NCI-H748 treated with DMSO at 0.1 percent for 48 hours (cell line): ENCODE measurements at regions not wholly inside any gene's neighbourhood (a gene's known extent, or its start where the extent isn't known, plus 50 kb on each side); places are given as distances from the start of the nearest gene placed in this dataset.

ENCODE experiments used
- DNase-seq: peaks from one replicate; lab custom pipeline; 2025; lab: John Stamatoyannopoulos, UW

DNA sequence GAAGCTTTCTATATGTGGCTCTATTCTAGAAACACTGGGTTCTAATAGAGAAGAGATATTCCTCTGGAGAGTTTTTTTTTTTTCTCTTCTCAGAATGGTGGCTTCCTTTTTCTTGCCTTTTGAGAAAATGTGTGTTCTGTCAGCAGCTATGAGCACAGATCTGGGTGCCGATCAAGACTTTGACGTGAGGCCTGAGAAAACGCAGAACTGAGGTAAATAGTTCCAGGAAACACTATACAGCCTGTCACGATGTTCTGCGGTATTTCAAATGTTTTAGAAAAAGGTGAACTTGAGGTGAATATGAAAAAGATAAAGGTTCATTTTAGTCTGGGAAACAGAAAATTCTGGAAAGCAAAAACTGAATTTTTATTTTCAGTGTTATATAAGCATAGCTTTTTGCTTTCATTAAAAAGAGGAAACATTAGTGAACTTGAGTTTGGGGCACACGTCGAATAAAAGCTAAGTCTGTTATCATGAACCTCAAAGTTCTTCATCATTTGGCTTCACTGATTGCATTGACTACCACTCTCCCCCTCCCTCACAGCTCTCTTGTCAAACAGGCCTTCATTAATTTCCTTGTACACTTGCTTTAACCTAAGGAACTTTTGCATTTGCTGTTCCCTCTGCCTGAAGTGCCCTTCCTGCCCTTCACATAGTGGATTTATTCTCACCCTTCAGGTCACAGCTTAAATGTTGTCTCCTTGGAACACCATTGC, 265.1 kb downstream of the NFKBIZ start:
- DNase-seq, result no peak

DNA sequence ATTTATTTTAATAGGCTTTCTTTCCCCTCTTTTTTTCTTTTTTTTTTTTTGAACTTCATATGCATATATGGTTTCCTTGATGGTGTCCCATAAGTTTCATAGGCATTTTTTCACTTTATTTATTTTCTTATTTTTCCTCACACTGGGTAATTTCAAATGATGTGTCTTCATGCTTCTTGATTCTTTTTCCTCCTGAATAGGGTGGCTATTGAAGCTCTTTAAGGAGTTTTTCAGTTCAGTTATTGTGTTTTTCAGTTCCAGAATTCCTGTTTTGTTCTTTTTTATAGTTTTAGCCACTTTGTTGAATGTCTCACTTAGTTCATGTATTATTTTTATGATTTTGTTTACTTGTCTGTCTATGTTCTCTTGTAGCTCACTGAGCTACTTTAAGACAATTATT, 273.2 kb downstream of the NFKBIZ start:
- DNase-seq, result no peak

DNA sequence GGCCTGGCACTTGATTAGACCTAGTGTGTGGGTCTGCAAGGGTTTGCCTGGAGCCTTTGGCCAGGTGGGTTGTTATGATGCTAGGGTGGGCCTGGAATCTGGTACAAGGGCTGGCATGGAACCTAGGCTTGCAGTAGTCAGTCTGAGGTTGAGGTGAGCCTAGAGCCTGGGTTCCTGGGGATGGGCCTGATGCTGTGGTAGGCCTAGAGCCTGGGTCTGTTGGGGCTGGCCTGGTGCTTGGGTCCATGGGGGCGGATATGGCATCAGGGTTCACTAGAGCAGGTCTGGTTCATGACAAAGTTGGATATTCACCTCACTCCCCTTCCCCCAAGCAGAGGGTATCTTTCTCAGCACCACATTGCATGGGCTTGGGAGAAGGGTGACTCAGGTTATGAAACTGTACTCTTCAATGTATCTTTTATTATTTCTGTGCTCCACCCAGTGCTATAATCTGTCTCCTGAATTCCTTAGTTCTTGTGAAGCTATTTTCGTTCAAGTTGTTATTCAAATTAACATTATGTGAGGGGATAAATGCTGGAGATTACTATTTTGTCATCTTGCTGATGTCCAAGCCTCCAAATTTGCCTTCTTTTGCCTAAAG, 274.4 kb downstream of the NFKBIZ start:
- no peak for DNase-seq

DNA sequence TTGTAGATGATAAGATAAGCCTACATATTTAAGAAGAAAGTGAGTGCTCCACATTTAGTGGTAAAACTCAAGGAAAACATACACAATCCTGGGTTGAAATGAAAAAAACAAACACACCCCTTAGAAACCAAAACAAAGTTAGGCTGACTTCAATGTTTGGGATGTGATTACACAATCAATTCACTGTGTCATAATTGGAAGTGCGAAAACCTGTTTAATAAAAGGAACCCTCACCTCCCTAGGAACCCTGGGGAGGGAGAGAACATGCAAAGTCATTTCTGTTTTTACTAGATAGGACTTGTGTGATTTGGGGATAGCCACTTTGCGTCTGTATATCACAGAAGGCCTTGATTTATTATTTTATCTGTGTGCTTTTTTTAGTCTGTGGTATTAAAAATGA, 275.0 kb downstream of the NFKBIZ start:
- DNase-seq, result peak; percentile 2

DNA sequence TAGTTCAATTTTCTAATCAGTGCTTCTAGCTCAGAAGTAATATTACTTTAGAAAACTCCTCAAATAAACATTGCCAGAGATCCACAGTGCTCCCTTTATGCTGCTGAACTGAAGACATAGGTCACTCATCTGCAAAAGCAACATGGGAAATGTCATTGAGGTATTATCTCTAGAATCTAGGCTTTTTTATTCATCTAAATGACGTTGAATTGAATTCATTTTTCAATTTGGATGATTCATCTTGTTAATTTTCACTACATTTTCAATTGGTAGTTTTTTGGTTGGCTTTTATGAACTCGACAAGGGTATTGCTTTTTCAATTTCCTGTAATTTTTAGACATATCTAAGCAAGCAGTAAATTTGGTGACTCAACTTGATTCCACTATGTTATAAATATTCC, 275.4 kb downstream of the NFKBIZ start:
- DNase-seq, result no peak

DNA sequence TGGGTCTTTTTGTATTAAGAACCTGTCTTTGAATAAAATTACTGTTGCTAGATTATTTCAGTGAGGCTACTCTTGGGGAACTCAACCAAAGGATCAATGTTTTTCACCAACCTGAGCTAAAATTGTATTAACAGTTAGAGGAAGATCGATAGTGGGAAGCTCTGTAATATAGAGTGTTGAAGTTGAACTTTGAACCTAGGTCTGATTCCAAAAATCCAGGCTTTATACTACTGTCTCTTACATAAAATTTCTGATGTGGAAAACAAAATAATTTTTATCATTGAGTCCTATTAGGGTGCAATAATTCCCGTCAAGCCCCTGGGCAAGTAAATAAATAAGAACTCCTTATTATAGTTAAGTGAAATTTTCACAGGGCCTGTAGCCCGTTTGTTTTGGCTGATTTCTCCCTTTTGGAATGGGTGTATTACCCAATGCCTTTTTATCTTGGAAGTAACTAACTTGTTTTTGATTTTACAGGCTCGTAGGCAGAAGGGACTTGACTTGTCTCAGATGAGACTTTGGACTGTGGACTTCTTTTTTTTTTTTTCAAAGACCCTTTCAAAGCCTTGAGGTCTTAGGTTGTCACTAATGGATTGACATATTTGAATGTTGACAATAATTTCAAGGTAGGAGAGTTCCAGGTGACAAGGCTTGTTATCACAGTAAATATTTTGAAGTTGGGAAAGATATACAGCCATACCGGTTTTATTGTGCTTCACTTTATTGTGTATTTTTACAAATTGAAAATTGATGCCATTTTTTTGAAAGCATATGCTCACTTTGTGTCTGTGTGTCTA, 276.1 kb downstream of the NFKBIZ start:
- no peak for DNase-seq

DNA sequence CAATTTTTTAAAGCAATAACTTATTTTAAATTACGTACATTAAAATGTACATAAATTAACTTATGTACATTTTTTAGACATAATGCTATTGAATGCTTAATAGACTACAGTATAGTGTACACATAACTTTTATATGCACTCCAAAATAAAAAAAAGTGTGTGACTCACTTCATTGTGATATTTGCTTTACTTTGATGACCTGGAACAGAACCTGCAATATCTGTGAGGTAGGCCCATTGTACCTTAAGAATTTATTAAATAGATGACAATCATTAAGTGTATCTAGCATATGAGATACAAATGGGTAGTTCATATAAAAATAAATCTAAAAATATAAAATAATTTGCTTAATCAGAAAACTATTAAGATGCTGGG, 276.7 kb downstream of the NFKBIZ start:
- no peak for DNase-seq

DNA sequence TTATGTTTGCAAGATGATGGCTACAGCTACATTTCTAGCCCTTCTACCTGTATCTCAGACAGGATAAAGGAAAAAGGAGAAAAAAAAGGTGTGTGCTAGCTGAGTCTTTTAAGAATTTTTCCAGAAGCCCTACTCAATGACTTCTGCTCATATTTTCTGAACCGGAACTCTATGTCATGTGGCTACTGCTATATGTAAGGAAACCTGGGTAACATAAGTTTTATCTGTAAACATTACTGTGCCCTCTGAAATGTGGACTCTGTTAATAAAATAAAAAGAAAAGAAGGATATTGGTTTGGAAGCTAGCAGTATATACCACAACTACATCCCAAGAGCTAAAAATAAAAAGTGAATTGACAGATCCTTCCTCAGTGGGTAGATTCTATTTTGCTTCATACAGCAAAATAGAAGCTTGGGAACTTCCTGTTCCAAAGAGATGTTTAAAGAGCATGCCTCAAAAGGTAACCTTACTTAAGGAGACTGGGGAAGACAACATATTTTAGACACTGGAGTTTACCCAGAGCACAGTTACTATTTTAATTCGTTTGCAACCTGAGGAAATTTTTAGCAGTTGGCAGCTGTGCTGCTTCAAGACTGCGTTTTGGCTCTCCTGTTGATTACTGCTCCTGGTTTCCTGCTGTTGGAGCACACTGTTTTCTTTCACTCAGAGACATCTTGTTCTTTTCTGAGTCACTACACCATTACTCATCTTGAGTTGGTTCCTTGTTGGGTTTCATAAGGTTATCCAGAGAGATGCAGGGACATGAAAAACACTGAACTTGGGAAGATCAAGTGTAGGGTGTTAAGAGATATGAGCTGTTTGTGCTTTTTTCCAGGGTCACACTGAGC, 280.7 kb downstream of the NFKBIZ start:
- no peak for DNase-seq

DNA sequence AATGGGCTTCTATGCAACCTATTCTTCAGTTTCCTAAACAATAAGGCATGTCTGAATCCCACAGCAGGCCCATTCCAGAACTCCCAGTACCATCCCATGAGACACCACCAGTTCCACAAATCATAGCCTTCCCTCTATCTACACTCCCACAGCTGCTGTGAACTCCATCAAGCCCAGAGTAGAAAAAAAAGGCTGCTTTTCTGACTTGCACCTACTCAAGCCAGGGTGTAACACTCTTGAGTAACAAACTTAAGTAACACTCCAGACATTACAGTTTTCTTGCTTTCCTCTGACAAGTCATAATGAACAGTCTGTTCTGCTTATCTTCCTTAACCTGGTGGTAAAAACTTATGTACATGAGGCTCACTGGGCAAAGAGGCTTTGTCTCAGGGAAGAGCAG, 283.1 kb downstream of the NFKBIZ start:
- no peak for DNase-seq

DNA sequence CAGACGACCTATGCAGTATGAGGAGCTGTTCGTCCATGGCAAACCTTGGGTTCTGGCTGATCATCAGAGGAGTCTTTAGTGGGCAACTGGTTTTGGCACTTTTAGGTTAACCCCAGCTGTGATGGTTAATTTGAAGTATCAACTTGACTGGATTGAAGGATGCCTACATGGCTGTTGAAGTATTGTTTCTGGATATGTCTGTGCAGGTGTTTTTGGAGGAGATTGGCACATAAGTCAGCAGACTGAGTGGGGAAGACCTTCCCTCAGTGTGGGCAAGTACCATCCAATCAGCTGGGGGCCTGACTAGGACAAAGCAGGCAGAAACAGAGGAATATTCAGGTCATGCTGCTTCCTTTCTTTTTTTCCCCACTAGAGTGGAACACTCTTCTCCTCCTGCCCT, 284.1 kb downstream of the NFKBIZ start:
- DNase-seq, result no peak

DNA sequence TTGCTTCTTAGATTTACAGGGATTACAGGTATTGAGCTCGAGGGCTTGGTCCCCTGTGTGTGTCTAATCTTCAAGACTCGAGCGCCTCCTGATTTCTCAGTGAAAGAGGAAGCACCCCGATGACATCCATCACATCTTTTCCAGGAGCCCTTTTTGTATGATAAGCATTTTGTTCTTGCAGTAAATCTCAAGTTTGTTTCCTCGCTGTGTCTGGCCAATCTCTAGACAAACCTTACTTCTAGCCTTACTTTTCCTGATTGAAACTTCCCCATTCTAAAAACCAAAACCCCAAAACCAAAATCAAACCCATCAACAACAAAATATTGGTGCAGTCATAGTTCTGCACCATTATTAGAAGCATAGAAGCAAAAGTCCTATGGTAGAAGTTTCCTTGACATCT, 286.0 kb downstream of the NFKBIZ start:
- no peak for DNase-seq

DNA sequence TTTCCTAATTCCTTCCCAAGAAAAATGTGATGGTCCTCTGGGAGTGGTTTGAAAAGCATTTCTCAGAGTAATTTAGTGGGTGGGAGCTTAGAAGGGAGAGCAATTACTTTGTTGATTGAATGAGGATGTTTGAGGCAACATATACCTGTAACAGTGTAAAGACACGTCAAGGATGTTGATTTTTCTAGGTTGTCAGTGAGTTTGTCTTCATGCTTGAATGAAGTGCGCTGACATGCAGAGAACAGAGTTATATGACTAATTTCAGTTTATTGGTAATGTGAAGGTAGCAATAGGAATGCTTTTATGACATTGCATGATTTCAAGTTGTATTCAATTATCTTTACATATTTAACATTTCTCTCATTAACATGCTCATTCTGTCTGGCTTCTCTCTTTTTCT, 286.9 kb downstream of the NFKBIZ start:
- DNase-seq, result peak; percentile 1

DNA sequence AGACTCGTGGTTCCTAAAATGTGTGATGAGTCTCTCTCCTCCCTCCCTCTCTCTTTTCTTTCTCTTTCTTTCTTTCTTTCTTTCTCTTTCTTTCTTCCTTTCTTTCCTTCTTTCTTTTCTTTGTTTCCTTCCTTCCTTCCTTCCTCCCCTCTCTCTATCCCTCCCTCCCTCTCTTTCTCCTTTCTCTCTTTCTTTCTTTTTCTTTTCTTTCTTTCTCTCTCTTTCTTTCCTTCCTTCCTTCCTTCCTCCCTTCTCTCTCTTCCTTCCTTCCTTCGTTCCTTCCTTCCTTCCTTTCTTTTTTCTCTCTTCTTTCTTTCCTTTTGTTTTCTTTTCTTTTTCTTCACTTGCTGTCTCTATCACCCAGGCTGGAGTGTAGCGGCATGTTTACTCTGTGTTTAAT, 290.8 kb downstream of the NFKBIZ start:
- no peak for DNase-seq

DNA sequence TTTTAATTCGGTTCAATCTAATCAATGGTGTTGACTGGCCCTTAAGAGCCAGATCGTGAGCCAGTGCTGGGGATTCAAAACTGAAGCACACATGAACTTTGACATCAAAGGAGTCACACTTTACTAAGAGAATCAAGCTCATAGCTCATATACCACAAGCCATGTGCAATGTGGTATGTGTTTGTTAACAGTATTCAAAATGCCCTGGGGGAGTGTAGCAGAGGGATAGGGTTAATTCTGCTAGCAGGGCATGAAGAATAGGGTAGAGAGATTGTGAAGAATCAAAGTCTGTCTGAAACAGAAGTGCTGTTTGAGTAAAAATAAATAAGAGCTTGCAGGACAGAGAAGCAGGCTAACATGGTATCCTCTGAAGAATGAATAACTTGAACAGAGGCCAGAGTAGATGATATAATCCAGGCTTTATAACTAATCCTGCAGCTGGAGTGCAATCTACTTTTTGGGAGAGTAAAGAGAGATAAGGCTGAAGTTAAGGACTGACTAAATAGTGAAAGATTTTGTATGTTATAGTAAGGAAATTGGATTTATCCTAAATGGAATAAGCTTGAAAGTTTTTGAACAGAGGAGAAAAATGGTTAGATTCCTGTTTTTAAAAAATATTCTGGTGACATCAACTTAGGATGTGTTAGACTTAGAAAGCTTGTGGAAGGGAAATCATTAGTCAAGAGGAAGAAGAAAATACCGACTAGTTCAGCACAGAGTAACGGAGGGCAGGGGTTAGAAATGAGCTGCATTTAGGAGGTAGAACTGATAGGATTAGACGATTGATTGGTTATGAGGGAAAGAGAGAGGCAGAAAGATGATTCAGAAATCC, 292.0 kb downstream of the NFKBIZ start:
- DNase-seq, result no peak

DNA sequence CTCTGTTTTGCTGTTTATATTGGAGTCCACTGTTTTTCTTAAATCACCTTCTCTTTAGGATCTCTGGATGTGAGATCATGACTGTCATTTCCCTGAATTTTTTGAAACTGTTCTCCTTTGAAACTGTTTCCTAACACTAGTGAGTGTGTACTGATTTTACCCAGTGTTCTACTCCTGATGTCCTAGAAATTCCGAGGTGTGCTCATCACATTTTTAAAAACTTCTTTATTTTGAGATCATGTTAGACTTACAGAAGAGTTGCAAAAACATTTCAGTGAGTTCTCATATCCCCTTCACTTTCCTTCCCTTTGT, 292.6 kb downstream of the NFKBIZ start:
- no peak for DNase-seq

DNA sequence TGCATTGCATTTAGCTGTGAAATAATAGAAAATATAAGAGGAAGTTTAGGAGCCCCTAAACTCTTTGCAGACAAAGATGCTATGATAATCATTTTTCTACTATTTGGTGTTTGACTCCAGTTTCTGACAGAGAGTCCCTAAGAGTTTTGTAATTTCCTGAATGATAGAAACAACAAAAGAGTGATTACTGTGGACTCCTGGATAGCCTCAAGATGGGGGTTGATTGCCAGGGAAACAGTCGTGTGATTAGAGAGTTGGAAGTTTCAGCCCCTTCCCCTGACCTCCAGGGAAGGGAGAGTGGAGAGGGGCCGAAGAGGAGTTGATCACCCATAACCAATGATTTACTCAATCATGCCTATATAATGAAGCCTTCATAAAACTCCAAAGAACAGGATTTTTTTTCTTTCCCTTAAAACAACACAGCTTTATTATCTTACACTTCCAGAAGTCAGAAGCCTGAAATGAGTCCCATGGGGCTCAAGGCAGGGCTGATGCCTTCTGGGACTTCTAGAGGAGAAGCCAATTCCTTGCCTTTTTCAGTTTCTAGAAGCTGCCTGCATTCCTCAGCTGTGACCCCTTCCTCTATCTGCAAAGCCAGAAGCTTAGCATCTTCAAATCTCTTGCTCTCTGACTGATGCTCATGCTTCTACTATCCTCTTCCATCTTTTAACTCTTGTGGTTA, 292.3 kb upstream of the ZPLD1 start:
- no peak for DNase-seq

DNA sequence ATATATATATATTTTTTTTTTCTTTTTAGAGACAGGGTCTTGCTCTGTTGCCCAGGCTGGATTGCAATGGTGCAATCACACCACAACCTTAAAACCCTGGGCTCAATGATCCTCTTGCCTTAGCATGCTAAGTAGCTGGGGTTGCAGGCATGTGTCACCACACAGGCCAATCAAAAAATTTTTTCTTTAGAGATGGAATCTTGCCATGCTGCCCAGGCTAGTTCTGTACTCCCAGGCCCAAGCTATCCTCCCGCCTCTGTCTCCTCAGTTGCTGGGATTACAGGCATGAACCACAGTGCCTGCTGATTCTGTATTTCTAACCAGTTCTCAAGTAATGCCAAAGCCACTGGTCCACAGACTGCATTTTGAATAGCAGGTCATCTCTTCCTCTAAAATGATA, 291.3 kb upstream of the ZPLD1 start:
- no peak for DNase-seq

DNA sequence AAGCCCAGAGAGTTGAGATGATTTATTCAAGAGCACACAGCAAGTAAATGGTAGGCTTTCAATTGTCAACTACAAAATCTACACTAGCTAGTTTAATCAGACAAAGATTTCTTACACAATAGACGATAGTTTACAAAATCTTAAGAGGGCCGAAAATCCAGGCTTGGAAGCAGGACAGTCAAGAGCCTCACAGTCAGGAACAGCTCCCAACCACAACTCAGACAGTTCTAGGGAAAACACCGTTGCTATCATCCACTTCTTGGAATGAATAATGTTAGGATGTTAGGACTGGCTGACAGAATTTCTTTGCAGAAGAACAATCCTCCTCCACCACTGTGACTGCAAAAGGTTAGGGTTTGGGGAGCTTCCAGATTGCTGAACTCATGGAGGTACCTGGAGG, 290.8 kb upstream of the ZPLD1 start:
- no peak for DNase-seq

DNA sequence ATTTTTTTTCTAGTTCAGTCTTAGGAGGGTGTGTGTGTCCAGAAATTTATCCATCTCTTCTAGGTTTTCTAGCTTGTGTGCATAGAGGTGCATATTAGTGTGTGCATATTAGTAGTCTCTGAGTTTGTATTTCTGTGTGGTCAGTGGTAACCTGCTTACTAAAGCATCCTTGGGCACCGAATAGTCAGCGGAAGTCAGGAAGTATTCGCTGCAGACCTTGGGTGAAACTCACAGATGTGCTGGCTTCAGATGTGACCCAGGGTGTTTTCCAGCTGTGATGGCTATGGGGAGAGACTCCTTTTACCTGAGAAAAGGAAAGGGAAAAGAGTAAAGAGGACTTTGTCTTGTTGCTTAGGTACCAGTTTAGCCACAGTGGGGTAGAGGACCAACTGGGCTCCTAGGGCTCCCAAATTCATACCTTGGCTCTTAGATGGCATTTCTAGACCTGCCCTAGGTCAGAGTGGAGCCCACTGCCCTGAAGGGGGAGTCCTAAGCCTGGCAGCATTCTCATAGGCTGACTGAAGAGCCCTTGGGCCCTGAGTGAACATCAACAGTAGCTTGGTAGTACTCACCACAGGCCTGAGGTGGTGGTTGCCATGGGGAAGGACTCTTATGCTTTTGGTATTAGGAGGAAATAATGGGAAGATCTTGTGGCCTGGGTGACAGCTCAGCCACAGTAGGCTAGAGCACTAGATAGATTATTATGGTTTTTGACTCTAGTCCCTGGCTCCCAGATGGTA, 286.0 kb upstream of the ZPLD1 start:
- no peak for DNase-seq

DNA sequence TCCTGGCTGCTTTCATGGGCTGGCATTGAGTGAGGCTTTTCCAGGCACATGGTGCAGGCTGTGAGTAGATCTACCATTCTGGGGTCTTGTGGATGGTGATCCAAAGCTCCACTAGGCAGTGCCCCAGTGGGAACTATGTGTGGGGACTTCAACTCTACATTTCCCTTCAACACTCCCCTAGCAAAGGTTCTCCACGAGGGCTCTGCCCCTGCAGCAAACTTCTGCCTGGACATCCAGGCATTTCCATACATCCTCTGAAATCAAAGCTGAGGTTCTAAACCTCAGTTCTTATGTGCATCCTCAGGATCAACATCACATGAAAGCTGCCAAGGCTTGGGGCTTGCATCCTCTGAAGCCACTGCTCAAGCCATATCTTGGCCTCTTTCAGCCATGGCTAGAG, 282.9 kb upstream of the ZPLD1 start:
- DNase-seq, result no peak
